Prostate gland (tissue), 2 donors: ENCODE measurements at regions not wholly inside any gene's neighbourhood (a gene's known extent, or its start where the extent isn't known, plus 50 kb on each side); places are given as distances from the start of the nearest gene placed in this dataset.

ENCODE experiments used
- POLR2A ChIP-seq: fragments of 450-650 bp; IDR thresholded peaks from one replicate; pipeline ENCODE4 v1.6.1; 2016; ENCODE audit warnings: antibody characterized with exemption, mild to moderate bottlenecking
- POLR2AphosphoS5 ChIP-seq: sonication (generic); formaldehyde crosslinking; IDR thresholded peaks from one replicate; pipeline ENCODE4 v1.6.1; 2017; ENCODE audit warnings: antibody characterized with exemption
- TF ChIP-seq, protein P1 (sequence below), 4 experiments: fragments of 200-600 bp in 2 of 4; fragments of 450-650 bp in 2 of 4; sonication (generic) in 2 of 4; IDR thresholded peaks; 1 replicate in 3 of 4; 2 replicates in 1 of 4; pipeline ENCODE4 v1.5.1; 2016 to 2019; ENCODE audit warnings: antibody characterized with exemption in 4 of 4, mild to moderate bottlenecking in 2 of 4, moderate library complexity in 2 of 4

DNA sequence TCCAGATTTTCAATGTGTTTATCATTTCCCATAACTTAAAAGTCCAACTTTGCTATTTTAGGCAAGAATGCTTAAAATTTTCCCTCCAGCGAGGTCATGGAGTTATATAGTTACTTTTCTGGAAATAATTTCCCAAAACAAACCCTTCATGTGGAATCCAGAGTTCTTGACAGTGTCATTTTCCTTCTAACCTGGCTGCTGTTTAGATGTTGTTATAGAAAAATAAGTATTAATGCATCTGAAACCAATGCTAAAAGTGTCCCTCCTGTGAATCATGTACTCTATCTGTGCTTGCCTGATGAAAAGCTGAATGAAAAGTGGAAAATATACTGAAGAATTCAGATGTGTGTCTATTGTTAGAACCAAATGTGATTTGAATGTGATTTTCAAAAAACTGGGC is 245.3 kb upstream of the HSF2 start:
- TF ChIP-seq, protein P1, sequence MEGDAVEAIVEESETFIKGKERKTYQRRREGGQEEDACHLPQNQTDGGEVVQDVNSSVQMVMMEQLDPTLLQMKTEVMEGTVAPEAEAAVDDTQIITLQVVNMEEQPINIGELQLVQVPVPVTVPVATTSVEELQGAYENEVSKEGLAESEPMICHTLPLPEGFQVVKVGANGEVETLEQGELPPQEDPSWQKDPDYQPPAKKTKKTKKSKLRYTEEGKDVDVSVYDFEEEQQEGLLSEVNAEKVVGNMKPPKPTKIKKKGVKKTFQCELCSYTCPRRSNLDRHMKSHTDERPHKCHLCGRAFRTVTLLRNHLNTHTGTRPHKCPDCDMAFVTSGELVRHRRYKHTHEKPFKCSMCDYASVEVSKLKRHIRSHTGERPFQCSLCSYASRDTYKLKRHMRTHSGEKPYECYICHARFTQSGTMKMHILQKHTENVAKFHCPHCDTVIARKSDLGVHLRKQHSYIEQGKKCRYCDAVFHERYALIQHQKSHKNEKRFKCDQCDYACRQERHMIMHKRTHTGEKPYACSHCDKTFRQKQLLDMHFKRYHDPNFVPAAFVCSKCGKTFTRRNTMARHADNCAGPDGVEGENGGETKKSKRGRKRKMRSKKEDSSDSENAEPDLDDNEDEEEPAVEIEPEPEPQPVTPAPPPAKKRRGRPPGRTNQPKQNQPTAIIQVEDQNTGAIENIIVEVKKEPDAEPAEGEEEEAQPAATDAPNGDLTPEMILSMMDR (IDR thresholded peaks at IDR 0.05): no peak
- TF ChIP-seq POLR2A (no peak), POLR2AphosphoS5 (no peak)
